ENCODE measurements at regions not wholly inside any gene's neighbourhood (a gene's known extent, or its start where the extent isn't known, plus 50 kb on each side); places are given as distances from the start of the nearest gene placed in this dataset.

DNA sequence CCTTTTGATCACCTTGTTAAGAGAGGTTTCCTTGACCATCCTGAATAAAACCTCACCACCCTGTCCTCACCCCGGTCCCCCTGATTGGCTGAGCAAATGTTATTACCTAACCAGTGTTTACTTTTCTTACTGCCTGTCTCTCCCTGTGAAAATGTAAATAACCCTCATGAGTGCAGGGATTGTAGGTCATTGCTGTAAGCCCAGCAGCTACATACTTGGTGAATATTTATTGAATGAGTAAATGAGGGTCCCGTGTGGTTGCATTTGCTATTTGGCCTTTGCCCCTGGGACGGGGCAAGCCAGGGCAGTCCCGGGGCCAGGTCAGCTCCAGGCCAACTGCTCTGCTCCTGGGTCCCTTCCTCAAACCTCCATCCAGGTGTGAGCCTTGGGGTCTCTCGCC lies 55.5 kb upstream of the CLCN4 start:
- peak overlapping the region; percentile 12; the same call in 1 of the 2 replicates for H4K91ac ChIP-seq (ENCODE audit: insufficient read depth, low read depth, low read length)
- H2AFZ ChIP-seq (replicated peaks; ENCODE audit: low read length, poor library complexity), result no peak overlapping the region
- H3K27me3 ChIP-seq (ENCODE audit: control insufficient read depth, insufficient read depth, low read length), result no peaks in the 10 kb centered on the region
- H3K4me1 ChIP-seq (ENCODE audit: control insufficient read depth, insufficient read depth, low read length), result peaks cover 4% of the 10 kb centered on the region
- H2BK15ac ChIP-seq (ENCODE audit: low read depth, low read length), result no peak overlapping the region
- H3K23ac ChIP-seq (ENCODE audit: low read depth, low read length), result no peak overlapping the region
- in situ Hi-C loops (cut with MboI; ENCODE audit: low sequenced_read_pairs) (loop anchor here (25.0 kb wide), 2 partner anchors 214 to 1289 kb away; partner anchors contain the start of gene FAM9A), dilution Hi-C loops (cut with HindIII; ENCODE audit: low sequenced_read_pairs, unreplicated experiment) (no loop called here), intact Hi-C loops (cut with micrococcal nuclease) (no loop called here)
- no peak overlapping the region for H2BK20ac ChIP-seq (ENCODE audit: low read depth, low read length)
- peak; percentile 40 for DNase-seq
- H2BK120ac ChIP-seq (ENCODE audit: low read depth, low read length), result no peak overlapping the region
- H4K8ac ChIP-seq (ENCODE audit: low read depth in 2 of 2, low read length in 2 of 2), result no peak overlapping the region
- H3K79me1 ChIP-seq (ENCODE audit: low read depth in 1 of 2, low read length in 2 of 2), result peaks cover 0 to 13% of the 10 kb centered on the region in 2 experiments; a peak in 1 of 4 replicates
- no TSS peak for BruUV-seq (replicated peaks)
- 0 out of 2 replicates have a peak overlapping the region, but pooled peaks have one; percentile 12 for H2AK5ac ChIP-seq (ENCODE audit: low read depth, low read length)
- peak overlapping the region; percentile 49; the same call in 1 of the 2 replicates for H3K27ac ChIP-seq (ENCODE audit: insufficient read depth, low read length)
- POLR2A ChIA-PET (ENCODE audit: unreplicated experiment), result no interaction called here
- no peak overlapping the region for H4K5ac ChIP-seq (ENCODE audit: low read depth, low read length)
- no peak overlapping the region for H3K4me3 ChIP-seq (ENCODE audit: insufficient read depth, low read depth, low read length)
- TF ChIP-seq MAZ (IDR thresholded peaks at IDR 0.05; ENCODE audit: borderline replicate concordance, low read depth, low read length), result no peak
- TF ChIP-seq POLR2A (IDR thresholded peaks at IDR 0.05; ENCODE audit: low read depth, low read length), result no peak
- no peak for TF ChIP-seq CHD1 (IDR thresholded peaks at IDR 0.05; ENCODE audit: low read depth, low read length)
- no peak for TF ChIP-seq MXI1 (IDR thresholded peaks at IDR 0.05; ENCODE audit: borderline replicate concordance, low read depth, low read length)
- no peak for TF ChIP-seq RCOR1 (IDR thresholded peaks at IDR 0.05; ENCODE audit: insufficient replicate concordance, low read length)
- TF ChIP-seq BHLHE40 (IDR thresholded peaks at IDR 0.05; ENCODE audit: low read depth, low read length), result no peak
- TF ChIP-seq, protein P1, sequence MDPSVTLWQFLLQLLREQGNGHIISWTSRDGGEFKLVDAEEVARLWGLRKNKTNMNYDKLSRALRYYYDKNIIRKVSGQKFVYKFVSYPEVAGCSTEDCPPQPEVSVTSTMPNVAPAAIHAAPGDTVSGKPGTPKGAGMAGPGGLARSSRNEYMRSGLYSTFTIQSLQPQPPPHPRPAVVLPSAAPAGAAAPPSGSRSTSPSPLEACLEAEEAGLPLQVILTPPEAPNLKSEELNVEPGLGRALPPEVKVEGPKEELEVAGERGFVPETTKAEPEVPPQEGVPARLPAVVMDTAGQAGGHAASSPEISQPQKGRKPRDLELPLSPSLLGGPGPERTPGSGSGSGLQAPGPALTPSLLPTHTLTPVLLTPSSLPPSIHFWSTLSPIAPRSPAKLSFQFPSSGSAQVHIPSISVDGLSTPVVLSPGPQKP (IDR thresholded peaks at IDR 0.05; ENCODE audit: borderline replicate concordance, low read depth, low read length), result no peak
- no peak for TF ChIP-seq MAFK (IDR thresholded peaks at IDR 0.05; ENCODE audit: low read depth, low read length)
- no peak for TF ChIP-seq FOS (IDR thresholded peaks at IDR 0.05; ENCODE audit: low read depth, low read length)
- no peak for TF ChIP-seq CEBPB (IDR thresholded peaks at IDR 0.05; ENCODE audit: low read depth, low read length)
- TF ChIP-seq SMC3 (IDR thresholded peaks at IDR 0.05; ENCODE audit: low read depth, low read length), result no peak
- no peak for TF ChIP-seq RAD21 (IDR thresholded peaks at IDR 0.05; ENCODE audit: low read length)
- TF ChIP-seq RFX5 (IDR thresholded peaks at IDR 0.05; ENCODE audit: low read depth, low read length), result no peak
- TF ChIP-seq CTCF (conservative IDR thresholded peaks at IDR 0.05; ENCODE audit: low read depth, low read length), result no peak
- no peak overlapping the region for H3K56ac ChIP-seq (ENCODE audit: extremely low read depth, insufficient read depth, low read length)
- CTCF ChIA-PET, result no interaction called here
- H2AK9ac ChIP-seq (replicated peaks; ENCODE audit: low read depth, low read length, poor library complexity), result no peak overlapping the region
- no peak overlapping the region for H3K9ac ChIP-seq (ENCODE audit: low read depth, low read length)
- WGBS, 2 experiments (ENCODE audit: extremely low coverage in 2 of 2, insufficient read length in 1 of 2), result 80% methylated on average over 1 of the region's 5 CpGs; no CpG with 5 or more reads in 1 of the 2 experiments
- H3K18ac ChIP-seq (ENCODE audit: low read depth, low read length), result peak overlapping the region; percentile 46; the same call in 1 of the 2 replicates
- peak; percentile 89 for ATAC-seq (ENCODE audit: low read depth)
- H3K4me2 ChIP-seq (ENCODE audit: low read depth, low read length), result no peak overlapping the region
- H3K9me1 ChIP-seq (ENCODE audit: insufficient read depth, low read length), result peaks cover 9% of the 10 kb centered on the region; the same call in 1 of the 2 replicates
- no peak overlapping the region for H3K4ac ChIP-seq (ENCODE audit: low read depth, low read length)
- no peaks in the 10 kb centered on the region for H3K9me3 ChIP-seq (ENCODE audit: control insufficient read depth, insufficient read depth, low read length)
- peaks cover 20% of the 10 kb centered on the region for H3K36me3 ChIP-seq (ENCODE audit: control insufficient read depth, insufficient read depth, low read length)
- H3K14ac ChIP-seq (replicated peaks; ENCODE audit: low read depth, low read length), result no peak overlapping the region
- no peaks in the 10 kb centered on the region for H4K20me1 ChIP-seq (ENCODE audit: insufficient read depth, low read length)
- H2BK5ac ChIP-seq (ENCODE audit: low read depth, low read length, poor library complexity, severe bottlenecking), result no peak overlapping the region

Data from IMR-90 (cell line).